CD8-positive, alpha-beta memory T cell (primary cell): ENCODE measurements at regions not wholly inside any gene's neighbourhood (a gene's known extent, or its start where the extent isn't known, plus 50 kb on each side); places are given as distances from the start of the nearest gene placed in this dataset.

Source experiments
- CTCF ChIA-PET: fragments of 350-600 bp; sonication (Branson Sonifier 250); formaldehyde crosslinking; loops from one replicate; lab custom pipeline; 2021; ENCODE audit warnings: antibody characterized with exemption; lab: Charles Lee
- POLR2A ChIA-PET: fragments of 350-600 bp; sonication (Branson Sonifier 250); formaldehyde crosslinking; loops from one replicate; lab custom pipeline; 2021; ENCODE audit warnings: antibody characterized with exemption; lab: Charles Lee
- DNase-seq, 5 donors: peaks; one replicate each; pipeline versions ENCODE4 v3.0.0 to v3.0.0-alpha.2; 2020 to 2022; ENCODE audit warnings: mixed read lengths in 1 of 5
- H3K27ac ChIP-seq: one replicate; pipeline ENCODE4 v1.7.0; 2013; ENCODE audit warnings: low read depth, mild to moderate bottlenecking, low read length, moderate library complexity
- H3K27me3 ChIP-seq: 2 replicates; pipeline ENCODE4 v1.7.0; 2013; ENCODE audit warnings: low read length, mild to moderate bottlenecking; ENCODE audit not compliant: insufficient read depth, poor library complexity, severe bottlenecking
- H3K36me3 ChIP-seq: 2 replicates; pipeline ENCODE4 v1.7.0; 2013; ENCODE audit warnings: mild to moderate bottlenecking, low read length, moderate library complexity; ENCODE audit not compliant: insufficient read depth
- H3K4me1 ChIP-seq: 2 replicates; pipeline ENCODE4 v1.7.0; 2013; ENCODE audit warnings: mild to moderate bottlenecking, low read length, moderate library complexity; ENCODE audit not compliant: insufficient read depth
- H3K4me3 ChIP-seq: 2 replicates; pipeline ENCODE4 v1.7.0; 2013; ENCODE audit warnings: mild to moderate bottlenecking, low read length
- H3K9me3 ChIP-seq: 2 replicates; pipeline ENCODE4 v1.7.0; 2013; ENCODE audit warnings: mild to moderate bottlenecking, low read length
- H3K27ac Mint-ChIP-seq, 8 donors: one replicate each; pipeline ENCODE4 v1.8.0; 2020 to 2021; ENCODE audit warnings: mixed read lengths in 8 of 8, mild to moderate bottlenecking in 6 of 8, inconsistent platforms in 3 of 8, moderate library complexity in 3 of 8
- H3K27me3 Mint-ChIP-seq, 2 donors: one replicate each; pipeline ENCODE4 v1.8.0; 2020 to 2021; ENCODE audit warnings: mixed read lengths in 2 of 2, mild to moderate bottlenecking in 1 of 2, moderate library complexity in 1 of 2
- H3K36me3 Mint-ChIP-seq, 3 donors: one replicate each; pipeline ENCODE4 v1.8.0; 2020 to 2021; ENCODE audit warnings: mixed read lengths in 3 of 3, inconsistent platforms in 1 of 3, mild to moderate bottlenecking in 1 of 3
- H3K4me1 Mint-ChIP-seq, 3 donors: one replicate each; pipeline ENCODE4 v1.8.0; 2020 to 2021; ENCODE audit warnings: mixed read lengths in 3 of 3, inconsistent platforms in 1 of 3, mild to moderate bottlenecking in 1 of 3
- H3K4me3 Mint-ChIP-seq, 7 donors: one replicate each; pipeline ENCODE4 v1.8.0; 2020 to 2021; ENCODE audit warnings: mixed read lengths in 7 of 7, mild to moderate bottlenecking in 6 of 7, moderate library complexity in 4 of 7, inconsistent platforms in 2 of 7
- H3K9me3 Mint-ChIP-seq, 5 donors: one replicate each; pipeline ENCODE4 v1.8.0; 2020 to 2022; ENCODE audit warnings: mixed read lengths in 5 of 5, mild to moderate bottlenecking in 3 of 5, moderate library complexity in 2 of 5, inconsistent platforms in 1 of 5

- ChIA-PET CTCF (no interaction called here), POLR2A (no interaction called here)
- Histone ChIP-seq H3K36me3 (no peaks in the 10 kb centered on the region), H3K4me3 (no peak overlapping the region), H3K9me3 (no peaks in the 10 kb centered on the region), H3K27me3 (no peaks in the 10 kb centered on the region), H3K4me1 (no peaks in the 10 kb centered on the region), H3K27ac (no peak overlapping the region)
- no peak overlapping the region for H3K4me3 Mint-ChIP-seq
- no peak for DNase-seq
- no peaks in the 10 kb centered on the region for H3K36me3 Mint-ChIP-seq
- H3K27me3 Mint-ChIP-seq = peaks cover 6 to 19% of the 10 kb centered on the region in 2 donors
- no peaks in the 10 kb centered on the region for H3K4me1 Mint-ChIP-seq
- no peak overlapping the region for H3K27ac Mint-ChIP-seq
- no peaks in the 10 kb centered on the region for H3K9me3 Mint-ChIP-seq
Measured at GRCh38 chr5:52562473-52562872, 225.2 kb upstream of the ITGA1 start.

GRCh38 chr5:52564587-52564986 lies 223.1 kb upstream of the ITGA1 start:
- no peak for DNase-seq
- Histone ChIP-seq H3K4me3 (no peak overlapping the region), H3K9me3 (no peaks in the 10 kb centered on the region), H3K27ac (no peak overlapping the region), H3K27me3 (no peaks in the 10 kb centered on the region), H3K36me3 (no peaks in the 10 kb centered on the region), H3K4me1 (no peaks in the 10 kb centered on the region)
- Mint-ChIP-seq H3K4me1 (no peaks in the 10 kb centered on the region), H3K36me3 (no peaks in the 10 kb centered on the region), H3K9me3 (no peaks in the 10 kb centered on the region), H3K4me3 (no peak overlapping the region), H3K27ac (no peak overlapping the region), H3K27me3 (peaks cover 3 to 19% of the 10 kb centered on the region in 2 donors)
- ChIA-PET POLR2A (no interaction called here), CTCF (no interaction called here)

- no peaks in the 10 kb centered on the region for H3K4me1 ChIP-seq
- peaks cover 0 to 3% (median 0%) of the 10 kb centered on the region in 3 donors for H3K36me3 Mint-ChIP-seq
- POLR2A ChIA-PET = no interaction called here
- no peak overlapping the region for H3K27ac ChIP-seq
- no peak overlapping the region for H3K27ac Mint-ChIP-seq
- no peak for DNase-seq
- no peaks in the 10 kb centered on the region for H3K9me3 ChIP-seq
- peaks cover 0 to 31% of the 10 kb centered on the region in 2 donors for H3K27me3 Mint-ChIP-seq
- CTCF ChIA-PET = no interaction called here
- H3K27me3 ChIP-seq = no peaks in the 10 kb centered on the region
- H3K4me3 Mint-ChIP-seq = no peak overlapping the region
- no peak overlapping the region for H3K4me3 ChIP-seq
- H3K4me1 Mint-ChIP-seq = no peaks in the 10 kb centered on the region
- peaks cover 0 to 2% (median 0%) of the 10 kb centered on the region in 5 donors for H3K9me3 Mint-ChIP-seq
- no peaks in the 10 kb centered on the region for H3K36me3 ChIP-seq
Measured at GRCh38 chr5:52577546-52577945, 210.2 kb upstream of the ITGA1 start.

GRCh38 chr5:52579391-52579790 lies 208.3 kb upstream of the ITGA1 start:
- Mint-ChIP-seq H3K27ac (no peak overlapping the region), H3K27me3 (peaks cover 0 to 31% of the 10 kb centered on the region in 2 donors), H3K9me3 (peaks cover 0 to 3% (median 2%) of the 10 kb centered on the region in 5 donors), H3K4me1 (no peaks in the 10 kb centered on the region), H3K4me3 (no peak overlapping the region), H3K36me3 (peaks cover 0 to 3% (median 0%) of the 10 kb centered on the region in 3 donors)
- DNase-seq = no peak
- no peaks in the 10 kb centered on the region for H3K27me3 ChIP-seq
- no peak overlapping the region for H3K27ac ChIP-seq
- H3K36me3 ChIP-seq = no peaks in the 10 kb centered on the region
- ChIA-PET POLR2A (no interaction called here), CTCF (no interaction called here)
- H3K4me3 ChIP-seq = no peak overlapping the region
- H3K9me3 ChIP-seq = no peaks in the 10 kb centered on the region
- no peaks in the 10 kb centered on the region for H3K4me1 ChIP-seq

- H3K4me1 Mint-ChIP-seq = no peaks in the 10 kb centered on the region
- H3K4me3 ChIP-seq = no peak overlapping the region
- no peaks in the 10 kb centered on the region for H3K36me3 ChIP-seq
- H3K4me3 Mint-ChIP-seq = no peak overlapping the region
- ChIA-PET POLR2A (no interaction called here), CTCF (no interaction called here)
- no peak overlapping the region for H3K27ac ChIP-seq
- peaks cover 0 to 31% of the 10 kb centered on the region in 2 donors for H3K27me3 Mint-ChIP-seq
- no peaks in the 10 kb centered on the region for H3K4me1 ChIP-seq
- peaks cover 0 to 3% (median 0%) of the 10 kb centered on the region in 5 donors for H3K9me3 Mint-ChIP-seq
- no peaks in the 10 kb centered on the region for H3K27me3 ChIP-seq
- no peak for DNase-seq
- H3K36me3 Mint-ChIP-seq = peaks cover 0 to 3% (median 0%) of the 10 kb centered on the region in 3 donors
- H3K9me3 ChIP-seq = no peaks in the 10 kb centered on the region
- no peak overlapping the region for H3K27ac Mint-ChIP-seq
Measured at GRCh38 chr5:52580921-52581320, 206.8 kb upstream of the ITGA1 start.

GRCh38 chr5:52582313-52582712 lies 205.4 kb upstream of the ITGA1 start:
- peaks cover 0 to 3% (median 0%) of the 10 kb centered on the region in 3 donors for H3K36me3 Mint-ChIP-seq
- ChIA-PET POLR2A (no interaction called here), CTCF (no interaction called here)
- Histone ChIP-seq H3K27me3 (no peaks in the 10 kb centered on the region), H3K4me3 (no peak overlapping the region), H3K9me3 (no peaks in the 10 kb centered on the region), H3K4me1 (no peaks in the 10 kb centered on the region), H3K36me3 (no peaks in the 10 kb centered on the region), H3K27ac (no peak overlapping the region)
- H3K9me3 Mint-ChIP-seq = peaks cover 0 to 3% (median 0%) of the 10 kb centered on the region in 5 donors
- no peak overlapping the region for H3K4me3 Mint-ChIP-seq
- no peaks in the 10 kb centered on the region for H3K4me1 Mint-ChIP-seq
- no peak for DNase-seq
- H3K27ac Mint-ChIP-seq = no peak overlapping the region
- H3K27me3 Mint-ChIP-seq = peaks cover 0 to 31% of the 10 kb centered on the region in 2 donors

- Mint-ChIP-seq H3K4me3 (peak overlapping the region in 1 of 7 donors; percentile 2), H3K27me3 (peaks cover 0 to 7% of the 10 kb centered on the region in 2 donors)
- CTCF ChIA-PET = no interaction called here
Measured at GRCh38 chr5:52587131-52587530, 200.6 kb upstream of the ITGA1 start.

GRCh38 chr5:52597625-52598024 lies 190.1 kb upstream of the ITGA1 start:
- Mint-ChIP-seq H3K4me1 (no peaks in the 10 kb centered on the region), H3K36me3 (no peaks in the 10 kb centered on the region), H3K27ac (no peak overlapping the region), H3K4me3 (no peak overlapping the region), H3K27me3 (peaks cover 2 to 4% of the 10 kb centered on the region in 2 donors), H3K9me3 (no peaks in the 10 kb centered on the region)
- Histone ChIP-seq H3K27me3 (no peaks in the 10 kb centered on the region), H3K9me3 (no peaks in the 10 kb centered on the region), H3K27ac (no peak overlapping the region), H3K36me3 (no peaks in the 10 kb centered on the region), H3K4me1 (no peaks in the 10 kb centered on the region), H3K4me3 (no peak overlapping the region)
- ChIA-PET CTCF (no interaction called here), POLR2A (no interaction called here)
- DNase-seq = no peak

More at GRCh38 chr5:52587131-52587530, 200.6 kb upstream of the ITGA1 start:
- POLR2A ChIA-PET = no interaction called here
- Histone ChIP-seq H3K27me3 (no peaks in the 10 kb centered on the region), H3K27ac (no peak overlapping the region), H3K4me1 (no peaks in the 10 kb centered on the region), H3K36me3 (no peaks in the 10 kb centered on the region), H3K9me3 (no peaks in the 10 kb centered on the region), H3K4me3 (no peak overlapping the region)
- Mint-ChIP-seq H3K36me3 (no peaks in the 10 kb centered on the region), H3K4me1 (no peaks in the 10 kb centered on the region), H3K9me3 (peaks cover 0 to 3% (median 0%) of the 10 kb centered on the region in 5 donors), H3K27ac (no peak overlapping the region)
- no peak for DNase-seq

- Mint-ChIP-seq H3K4me1 (no peaks in the 10 kb centered on the region), H3K4me3 (no peak overlapping the region), H3K36me3 (no peaks in the 10 kb centered on the region), H3K27ac (no peak overlapping the region), H3K9me3 (no peaks in the 10 kb centered on the region), H3K27me3 (peaks cover 2 to 4% of the 10 kb centered on the region in 2 donors)
- no peak overlapping the region for H3K4me3 ChIP-seq
- H3K4me1 ChIP-seq = no peaks in the 10 kb centered on the region
- H3K9me3 ChIP-seq = no peaks in the 10 kb centered on the region
- no peak overlapping the region for H3K27ac ChIP-seq
- no peaks in the 10 kb centered on the region for H3K27me3 ChIP-seq
- H3K36me3 ChIP-seq = no peaks in the 10 kb centered on the region
- no peak for DNase-seq
- ChIA-PET CTCF (no interaction called here), POLR2A (no interaction called here)
Measured at GRCh38 chr5:52598968-52599367, 188.7 kb upstream of the ITGA1 start.
